Activated naive CD4-positive, alpha-beta T cell treated with Interleukin-2 at 50 U/mL for 16 hours (primary cell): ENCODE measurements at regions not wholly inside any gene's neighbourhood (a gene's known extent, or its start where the extent isn't known, plus 50 kb on each side); places are given as distances from the start of the nearest gene placed in this dataset.
"Not testable (repeated sequence)": the region's sequence is repeated elsewhere in the genome, so short reads cannot be mapped to it uniquely, and the experiment has no call there.

ENCODE experiments used
- DNase-seq: peaks from one replicate; pipeline ENCODE4 v3.0.0-alpha.2; 2020

GRCh38 chr1:147061880-147062279, 110.4 kb downstream of the PRKAB2 start:
- not testable (repeated sequence) for DNase-seq

GRCh38 chr1:147053269-147053668, 115.1 kb downstream of the NBPF12 start:
- no peak for DNase-seq

- no peak for DNase-seq
Measured at GRCh38 chr1:147052677-147053076, 114.6 kb downstream of the NBPF12 start.

GRCh38 chr1:147052143-147052542, 114.0 kb downstream of the NBPF12 start:
- no peak for DNase-seq

- no peak for DNase-seq
Measured at GRCh38 chr1:147051136-147051535, 113.0 kb downstream of the NBPF12 start.

DNA sequence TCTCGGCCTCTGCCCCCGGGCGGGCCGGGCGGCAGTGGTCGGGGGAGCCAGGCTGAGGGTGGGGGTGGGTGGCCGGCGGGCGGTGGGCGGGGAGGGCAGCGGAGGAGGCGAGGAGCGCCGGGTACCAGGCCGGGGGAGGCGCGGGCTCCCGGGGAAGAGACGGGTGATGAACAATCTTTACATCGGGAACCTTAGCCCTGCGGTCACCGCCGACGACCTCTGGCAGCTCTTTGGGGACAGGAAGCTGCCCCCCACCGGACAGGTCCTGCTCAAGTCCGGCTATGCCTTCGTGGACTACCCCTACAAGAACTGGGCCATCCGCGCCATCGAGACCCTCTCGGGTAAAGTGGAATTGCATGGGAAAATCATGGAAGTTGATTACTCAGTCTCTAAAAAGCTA, 112.5 kb downstream of the NBPF12 start:
- no peak for DNase-seq

DNA sequence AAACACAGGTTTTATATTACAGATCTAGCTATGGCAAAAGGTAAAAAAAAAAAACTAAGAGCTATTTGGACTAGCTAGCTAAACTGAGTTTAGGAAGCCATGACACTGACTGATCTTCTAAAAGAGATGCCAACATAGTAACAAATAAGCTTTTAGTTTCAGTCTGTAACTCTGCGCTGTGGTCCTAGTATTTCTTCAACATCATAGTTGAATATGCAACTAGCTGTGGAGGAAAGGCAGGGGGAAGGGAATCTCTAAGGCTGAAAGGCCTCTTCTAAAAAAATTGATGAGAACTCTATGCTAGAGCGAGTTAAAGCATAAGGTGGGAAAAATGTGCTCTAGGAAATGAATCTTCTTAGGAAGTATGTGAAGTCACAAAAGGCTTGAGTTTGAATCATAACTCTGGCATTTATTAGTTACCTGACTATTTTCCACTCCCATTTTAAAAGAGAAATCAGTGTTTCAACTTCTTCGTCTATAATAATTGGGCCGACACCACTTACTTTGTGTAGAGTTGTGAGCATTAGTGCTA, 108.8 kb downstream of the NBPF12 start:
- DNase-seq: not testable (repeated sequence)

DNA sequence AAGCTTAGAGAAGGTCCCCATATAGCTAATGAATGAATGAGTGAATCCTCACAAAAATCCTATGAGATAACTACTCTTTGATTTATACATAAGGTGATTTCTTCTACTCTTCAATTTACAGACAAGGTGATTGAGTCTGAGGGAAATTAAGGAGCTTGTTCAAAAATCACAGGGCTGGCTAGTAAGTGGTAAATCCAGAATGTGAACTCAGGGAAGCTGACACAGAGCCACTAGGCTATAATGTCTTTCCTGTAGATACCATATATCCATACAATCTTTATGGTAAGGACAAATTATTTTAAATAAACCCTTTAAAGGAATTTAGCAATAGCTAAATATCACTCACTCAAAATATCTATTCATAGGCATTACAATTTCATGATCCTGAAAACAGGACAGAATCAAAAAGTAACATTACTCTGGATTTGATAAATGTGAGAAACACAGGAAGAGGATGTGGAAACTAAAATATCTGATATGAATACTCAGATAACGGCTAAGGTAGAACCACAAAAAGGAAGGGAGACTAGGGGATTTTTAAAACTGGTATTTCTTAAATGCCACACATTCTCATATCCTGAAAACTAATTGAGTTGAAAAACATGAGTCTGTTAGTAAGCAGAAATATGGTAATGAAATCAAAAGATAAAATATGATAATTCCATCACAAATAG, 108.2 kb downstream of the NBPF12 start:
- no peak for DNase-seq
